ENCODE measurements at regions not wholly inside any gene's neighbourhood (a gene's known extent, or its start where the extent isn't known, plus 50 kb on each side); places are given as distances from the start of the nearest gene placed in this dataset.

- Histone ChIP-seq H3K14ac (ENCODE audit: insufficient read depth, low read length) (no peak overlapping the region), H2AK5ac (ENCODE audit: insufficient read length, low read length) (no peak overlapping the region), H3T11ph (ENCODE audit: low read length) (no peak overlapping the region), H2BK20ac (ENCODE audit: low read depth, low read length, poor library complexity, severe bottlenecking) (no peak overlapping the region), H4K5ac (ENCODE audit: insufficient read length, low read depth, low read length) (no peak overlapping the region), H2BK5ac (ENCODE audit: insufficient read length, low read length) (no peak overlapping the region), H3K4me1 (ENCODE audit: insufficient read depth, low read length) (no peaks in the 10 kb centered on the region), H4K91ac (ENCODE audit: insufficient read length, low read depth, low read length) (no peak overlapping the region), H3K4me2 (ENCODE audit: insufficient read depth, insufficient read length, low read length) (no peak overlapping the region), H2BK120ac (ENCODE audit: low read depth, low read length, poor library complexity, severe bottlenecking) (no peak overlapping the region), H2BK15ac (ENCODE audit: low read depth, low read length) (no peak overlapping the region), H2AFZ (ENCODE audit: low read length) (no peak overlapping the region), H4K8ac (replicated peaks; ENCODE audit: insufficient read length, low read depth, low read length) (no peak overlapping the region), H3K9me3 (ENCODE audit: control insufficient read depth, low read depth, low read length) (no peaks in the 10 kb centered on the region), H3K79me2 (ENCODE audit: insufficient read depth, low read length) (no peaks in the 10 kb centered on the region), H3K79me1 (ENCODE audit: insufficient read depth, low read depth, low read length, poor library complexity, severe bottlenecking) (no peaks in the 10 kb centered on the region), H3K9ac (ENCODE audit: extremely low read depth, insufficient read length, low read length) (no peak overlapping the region), H3K27me3 (ENCODE audit: insufficient read depth, low read length) (no peaks in the 10 kb centered on the region), H3K56ac (ENCODE audit: insufficient read length, low read depth, low read length) (no peak overlapping the region), H3K4ac (ENCODE audit: low read depth, low read length) (no peak overlapping the region), H4K20me1 (ENCODE audit: control insufficient read depth, insufficient read depth, insufficient read length) (no peaks in the 10 kb centered on the region), H2BK12ac (ENCODE audit: insufficient read length, low read depth, low read length) (no peak overlapping the region), H3K23ac (ENCODE audit: insufficient read length, low read depth, low read length) (no peak overlapping the region), H3K18ac (ENCODE audit: insufficient read length, low read depth, low read length) (no peak overlapping the region), H3K27ac (ENCODE audit: insufficient read length, low read depth, low read length) (no peak overlapping the region), H3K23me2 (ENCODE audit: insufficient read length, low read depth, low read length, poor library complexity, severe bottlenecking) (no peaks in the 10 kb centered on the region)
- no peak for TF ChIP-seq CTCF (conservative IDR thresholded peaks at IDR 0.05)
- H3K4me1 Mint-ChIP-seq: peaks cover under 1 to 3% of the 10 kb centered on the region in 2 experiments; a peak in 2 of 4 replicates
- H3K36me3 Mint-ChIP-seq (ENCODE audit: insufficient read depth in 1 of 3, low read depth in 3 of 3): peaks cover 0 to 4% (median 0%) of the 10 kb centered on the region in 3 experiments; a peak in 1 of 7 replicates
- peaks cover 14 to 17% of the 10 kb centered on the region in 2 experiments for H3K9me3 Mint-ChIP-seq
- no peak overlapping the region for H3K27ac Mint-ChIP-seq
- peaks cover 55% of the 10 kb centered on the region for H3K27me3 Mint-ChIP-seq (ENCODE audit: low read depth)
- H3K4me3 Mint-ChIP-seq: no peak overlapping the region
- DNase-seq: no peak
Observed at GRCh38 chr9:97753364-97753763, 56.2 kb upstream of the XPA start.
